ENCODE measurements at regions not wholly inside any gene's neighbourhood (a gene's known extent, or its start where the extent isn't known, plus 50 kb on each side); places are given as distances from the start of the nearest gene placed in this dataset.

- Histone ChIP-seq H3K27ac (ENCODE audit: low read length) (no peak overlapping the region), H3K9ac (ENCODE audit: low read length) (no peak overlapping the region), H3K27me3 (ENCODE audit: low read length) (no peaks in the 10 kb centered on the region), H3K9me2 (replicated peaks; ENCODE audit: insufficient read depth, low read length) (no peaks in the 10 kb centered on the region), H3K4me2 (ENCODE audit: low read depth, low read length, poor library complexity, severe bottlenecking) (no peak overlapping the region), H3K36me3 (ENCODE audit: insufficient read depth, low read length) (no peaks in the 10 kb centered on the region), H3K4me1 (ENCODE audit: low read length) (peaks cover 18% of the 10 kb centered on the region), H3K79me2 (ENCODE audit: low read length) (no peaks in the 10 kb centered on the region), H3K9me3 (ENCODE audit: low read length) (0 out of 2 replicates have a peak, but pooled peaks cover 3% of the 10 kb centered on the region), H2AFZ (ENCODE audit: low read length) (no peak overlapping the region), H4K20me1 (ENCODE audit: insufficient read depth, low read depth, low read length) (no peaks in the 10 kb centered on the region), H3K4me3 (ENCODE audit: low read length) (no peak overlapping the region)
- DNase-seq: no peak
These were observed 76.6 kb downstream of the SYNE3 start for GRCh38 chr14:95439881-95440280.

GRCh38 chr14:95437715-95438114, 78.7 kb downstream of the SYNE3 start:
- H3K27ac ChIP-seq (ENCODE audit: low read length): no peak overlapping the region
- H3K9me3 ChIP-seq (ENCODE audit: low read length): 0 out of 2 replicates have a peak, but pooled peaks cover 3% of the 10 kb centered on the region
- H3K27me3 ChIP-seq (ENCODE audit: low read length): no peaks in the 10 kb centered on the region
- H3K4me3 ChIP-seq (ENCODE audit: low read length): no peak overlapping the region
- no peaks in the 10 kb centered on the region for H3K36me3 ChIP-seq (ENCODE audit: insufficient read depth, low read length)
- DNase-seq: no peak
- H3K9me2 ChIP-seq (replicated peaks; ENCODE audit: insufficient read depth, low read length): no peaks in the 10 kb centered on the region
- H3K4me1 ChIP-seq (ENCODE audit: low read length): peaks cover 10% of the 10 kb centered on the region
- no peak overlapping the region for H3K4me2 ChIP-seq (ENCODE audit: low read depth, low read length, poor library complexity, severe bottlenecking)
- no peak overlapping the region for H2AFZ ChIP-seq (ENCODE audit: low read length)
- no peaks in the 10 kb centered on the region for H3K79me2 ChIP-seq (ENCODE audit: low read length)
- H4K20me1 ChIP-seq (ENCODE audit: insufficient read depth, low read depth, low read length): no peaks in the 10 kb centered on the region
- no peak overlapping the region; the same call in 1 of the 2 replicates for H3K9ac ChIP-seq (ENCODE audit: low read length)

GRCh38 chr14:95436354-95436753, 80.1 kb downstream of the SYNE3 start:
- peaks cover 9% of the 10 kb centered on the region for H3K4me1 ChIP-seq (ENCODE audit: low read length)
- H3K9ac ChIP-seq (ENCODE audit: low read length): no peak overlapping the region
- H3K9me2 ChIP-seq (replicated peaks; ENCODE audit: insufficient read depth, low read length): no peaks in the 10 kb centered on the region
- no peaks in the 10 kb centered on the region for H4K20me1 ChIP-seq (ENCODE audit: insufficient read depth, low read depth, low read length)
- H3K4me2 ChIP-seq (ENCODE audit: low read depth, low read length, poor library complexity, severe bottlenecking): no peak overlapping the region
- no peak overlapping the region for H2AFZ ChIP-seq (ENCODE audit: low read length)
- 0 out of 2 replicates have a peak, but pooled peaks cover 3% of the 10 kb centered on the region for H3K9me3 ChIP-seq (ENCODE audit: low read length)
- H3K4me3 ChIP-seq (ENCODE audit: low read length): no peak overlapping the region
- H3K27ac ChIP-seq (ENCODE audit: low read length): no peak overlapping the region
- no peaks in the 10 kb centered on the region for H3K36me3 ChIP-seq (ENCODE audit: insufficient read depth, low read length)
- no peak for DNase-seq
- H3K79me2 ChIP-seq (ENCODE audit: low read length): no peaks in the 10 kb centered on the region
- no peaks in the 10 kb centered on the region for H3K27me3 ChIP-seq (ENCODE audit: low read length)

- Histone ChIP-seq H4K20me1 (ENCODE audit: insufficient read depth, low read depth, low read length) (no peaks in the 10 kb centered on the region), H3K4me2 (ENCODE audit: low read depth, low read length, poor library complexity, severe bottlenecking) (no peak overlapping the region), H3K27me3 (ENCODE audit: low read length) (no peaks in the 10 kb centered on the region), H3K9me3 (ENCODE audit: low read length) (0 out of 2 replicates have a peak, but pooled peaks cover 3% of the 10 kb centered on the region), H3K4me3 (ENCODE audit: low read length) (no peak overlapping the region), H3K9ac (ENCODE audit: low read length) (no peak overlapping the region), H3K79me2 (ENCODE audit: low read length) (no peaks in the 10 kb centered on the region), H2AFZ (ENCODE audit: low read length) (no peak overlapping the region), H3K27ac (ENCODE audit: low read length) (no peak overlapping the region), H3K4me1 (ENCODE audit: low read length) (peaks cover 9% of the 10 kb centered on the region), H3K36me3 (ENCODE audit: insufficient read depth, low read length) (no peaks in the 10 kb centered on the region), H3K9me2 (replicated peaks; ENCODE audit: insufficient read depth, low read length) (no peaks in the 10 kb centered on the region)
- no peak for DNase-seq
These were observed 82.3 kb downstream of the SYNE3 start for GRCh38 chr14:95434121-95434520.

GRCh38 chr14:95433094-95433478, 83.4 kb downstream of the SYNE3 start:
- H3K4me3 ChIP-seq (ENCODE audit: low read length): no peak overlapping the region

GRCh38 chr14:95432144-95433093, 84.0 kb downstream of the SYNE3 start:
- Histone ChIP-seq H3K9me2 (replicated peaks; ENCODE audit: insufficient read depth, low read length) (no peaks in the 10 kb centered on the region), H3K27me3 (ENCODE audit: low read length) (no peaks in the 10 kb centered on the region), H2AFZ (ENCODE audit: low read length) (peak overlapping the region; percentile 13; the same call in 1 of the 2 replicates), H3K27ac (ENCODE audit: low read length) (no peak overlapping the region), H3K4me3 (ENCODE audit: low read length) (no peak overlapping the region), H3K4me2 (ENCODE audit: low read depth, low read length, poor library complexity, severe bottlenecking) (no peak overlapping the region), H3K79me2 (ENCODE audit: low read length) (no peaks in the 10 kb centered on the region), H4K20me1 (ENCODE audit: insufficient read depth, low read depth, low read length) (no peaks in the 10 kb centered on the region), H3K4me1 (ENCODE audit: low read length) (peaks cover 4% of the 10 kb centered on the region), H3K9ac (ENCODE audit: low read length) (no peak overlapping the region), H3K36me3 (ENCODE audit: insufficient read depth, low read length) (no peaks in the 10 kb centered on the region), H3K9me3 (ENCODE audit: low read length) (0 out of 2 replicates have a peak, but pooled peaks cover 3% of the 10 kb centered on the region)
- DNase-seq: peak; percentile 80

More at GRCh38 chr14:95433094-95433478, 83.4 kb downstream of the SYNE3 start:
- H3K27me3 ChIP-seq (ENCODE audit: low read length): no peaks in the 10 kb centered on the region
- no peaks in the 10 kb centered on the region for H3K36me3 ChIP-seq (ENCODE audit: insufficient read depth, low read length)
- H3K9me2 ChIP-seq (replicated peaks; ENCODE audit: insufficient read depth, low read length): no peaks in the 10 kb centered on the region
- DNase-seq: no peak
- H2AFZ ChIP-seq (ENCODE audit: low read length): no peak overlapping the region
- 0 out of 2 replicates have a peak, but pooled peaks cover 3% of the 10 kb centered on the region for H3K9me3 ChIP-seq (ENCODE audit: low read length)
- H4K20me1 ChIP-seq (ENCODE audit: insufficient read depth, low read depth, low read length): no peaks in the 10 kb centered on the region
- no peaks in the 10 kb centered on the region for H3K79me2 ChIP-seq (ENCODE audit: low read length)
- peaks cover 9% of the 10 kb centered on the region for H3K4me1 ChIP-seq (ENCODE audit: low read length)
- no peak overlapping the region for H3K27ac ChIP-seq (ENCODE audit: low read length)
- H3K4me2 ChIP-seq (ENCODE audit: low read depth, low read length, poor library complexity, severe bottlenecking): no peak overlapping the region
- H3K9ac ChIP-seq (ENCODE audit: low read length): no peak overlapping the region

GRCh38 chr14:95431199-95432143, 85.0 kb downstream of the SYNE3 start:
- peak overlapping the region; percentile 13; the same call in 1 of the 2 replicates for H2AFZ ChIP-seq (ENCODE audit: low read length)
- H3K79me2 ChIP-seq (ENCODE audit: low read length): no peaks in the 10 kb centered on the region
- no peaks in the 10 kb centered on the region for H3K9me2 ChIP-seq (replicated peaks; ENCODE audit: insufficient read depth, low read length)
- 0 out of 2 replicates have a peak, but pooled peaks cover 3% of the 10 kb centered on the region for H3K9me3 ChIP-seq (ENCODE audit: low read length)
- no peak overlapping the region for H3K27ac ChIP-seq (ENCODE audit: low read length)
- no peak overlapping the region for H3K9ac ChIP-seq (ENCODE audit: low read length)
- no peaks in the 10 kb centered on the region for H3K4me1 ChIP-seq (ENCODE audit: low read length)
- no peak overlapping the region for H3K4me3 ChIP-seq (ENCODE audit: low read length)
- H4K20me1 ChIP-seq (ENCODE audit: insufficient read depth, low read depth, low read length): no peaks in the 10 kb centered on the region
- H3K27me3 ChIP-seq (ENCODE audit: low read length): no peaks in the 10 kb centered on the region
- DNase-seq: peak; percentile 90
- H3K36me3 ChIP-seq (ENCODE audit: insufficient read depth, low read length): no peaks in the 10 kb centered on the region
- no peak overlapping the region for H3K4me2 ChIP-seq (ENCODE audit: low read depth, low read length, poor library complexity, severe bottlenecking)
